OCI-LY7 (cell line): ENCODE measurements at regions not wholly inside any gene's neighbourhood (a gene's known extent, or its start where the extent isn't known, plus 50 kb on each side); places are given as distances from the start of the nearest gene placed in this dataset.

Source experiments
- CTCF ChIP-seq: fragments of 200-600 bp; sonication (generic); conservative IDR thresholded peaks from 2 replicates; pipeline ENCODE4 v1.5.1; 2014; ENCODE audit warnings: mild to moderate bottlenecking, antibody characterized with exemption, low read length, moderate library complexity, mixed read lengths
- EZH2phosphoT487 ChIP-seq: fragments of 200-600 bp; sonication (generic); IDR thresholded peaks from 2 replicates; pipeline ENCODE4 v1.6.1; 2018; ENCODE audit warnings: low read depth, borderline replicate concordance, mild to moderate bottlenecking, mixed run types, antibody characterized with exemption, low read length, moderate library complexity, mixed read lengths

DNA sequence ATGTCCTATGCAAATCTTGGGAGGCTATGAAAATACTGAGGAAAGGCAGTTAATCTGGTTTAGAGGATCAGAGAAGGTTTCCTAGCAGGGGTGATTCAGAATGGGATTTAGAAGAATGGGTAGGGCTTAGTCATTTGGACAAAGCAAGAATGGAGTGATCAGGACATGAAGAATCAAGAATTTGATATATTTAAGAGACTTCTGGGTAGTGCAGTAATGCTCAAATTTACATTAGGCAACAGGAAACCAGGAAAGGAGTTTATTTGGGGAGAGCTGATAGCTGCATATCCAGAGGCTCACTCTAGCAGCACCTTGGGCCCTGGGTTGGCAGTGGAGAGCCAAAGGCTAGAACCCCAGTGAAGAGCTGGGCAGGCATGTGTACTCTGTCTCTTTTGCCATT, 78.9 kb upstream of the PAPPA start:
- TF ChIP-seq EZH2phosphoT487 (no peak), CTCF (no peak)
